ENCODE measurements at regions not wholly inside any gene's neighbourhood (a gene's known extent, or its start where the extent isn't known, plus 50 kb on each side); places are given as distances from the start of the nearest gene placed in this dataset.
A peak's percentile ranks its signal among the peaks of the same experiment; 100 is the strongest.
"Not testable (repeated sequence)": the region's sequence is repeated elsewhere in the genome, so short reads cannot be mapped to it uniquely, and the experiment has no call there.

- FAIRE-seq (no peak), DNase-seq (ENCODE audit: insufficient read length, low spot score) (no peak)
Measured at GRCh38 chr13:64540976-64541375, 2689.2 kb downstream of the PCDH9 start.

GRCh38 chr13:64540468-64540867 lies 2689.7 kb downstream of the PCDH9 start:
- DNase-seq (ENCODE audit: insufficient read length, low spot score) (no peak), FAIRE-seq (no peak)

- no peak for FAIRE-seq
- DNase-seq (ENCODE audit: insufficient read length, low spot score), result no peak
Measured at GRCh38 chr13:64538711-64539110, 2691.4 kb downstream of the PCDH9 start.

- no peak for DNase-seq (ENCODE audit: insufficient read length, low spot score)
- no peak for FAIRE-seq
Measured at GRCh38 chr13:64534302-64534701, 2695.8 kb downstream of the PCDH9 start.

GRCh38 chr13:64531400-64531799 lies 2698.7 kb downstream of the PCDH9 start:
- DNase-seq (ENCODE audit: insufficient read length, low spot score) (no peak), FAIRE-seq (no peak)

GRCh38 chr13:64529874-64530485 lies 2700.2 kb downstream of the PCDH9 start:
- DNase-seq (ENCODE audit: insufficient read length, low spot score), result no peak
- FAIRE-seq, result no peak

- FAIRE-seq (no peak), DNase-seq (ENCODE audit: insufficient read length, low spot score) (no peak)
Measured at GRCh38 chr13:64528838-64529237, 2701.3 kb downstream of the PCDH9 start.

GRCh38 chr13:64527561-64527960 lies 2702.6 kb downstream of the PCDH9 start:
- FAIRE-seq (no peak), DNase-seq (ENCODE audit: insufficient read length, low spot score) (no peak)

GRCh38 chr13:64525687-64526086 lies 2704.4 kb downstream of the PCDH9 start:
- no peak for DNase-seq (ENCODE audit: insufficient read length, low spot score)
- no peak for FAIRE-seq

- no peak for FAIRE-seq
Measured at GRCh38 chr13:64510747-64511146, 2719.4 kb downstream of the PCDH9 start.

GRCh38 chr13:64506246-64506645 lies 2723.9 kb downstream of the PCDH9 start:
- FAIRE-seq (no peak), DNase-seq (ENCODE audit: insufficient read length, low spot score) (no peak)

More at GRCh38 chr13:64510747-64511146, 2719.4 kb downstream of the PCDH9 start:
- no peak for DNase-seq (ENCODE audit: insufficient read length, low spot score)

- FAIRE-seq, result no peak
- DNase-seq (ENCODE audit: insufficient read length, low spot score), result no peak
Measured at GRCh38 chr13:64505336-64505910, 2724.7 kb downstream of the PCDH9 start.

GRCh38 chr13:64488731-64489130 lies 2741.4 kb downstream of the PCDH9 start:
- no peak for DNase-seq (ENCODE audit: insufficient read length, low spot score)
- FAIRE-seq, result no peak

GRCh38 chr13:64482373-64482772 lies 2747.8 kb downstream of the PCDH9 start:
- peak; percentile 1 for DNase-seq (ENCODE audit: insufficient read length, low spot score)
- no peak for FAIRE-seq

- FAIRE-seq, result no peak
- DNase-seq (ENCODE audit: insufficient read length, low spot score), result no peak
Measured at GRCh38 chr13:64480672-64481071, 2749.5 kb downstream of the PCDH9 start.

GRCh38 chr13:64480211-64480610 lies 2749.9 kb downstream of the PCDH9 start:
- FAIRE-seq (no peak), DNase-seq (ENCODE audit: insufficient read length, low spot score) (no peak)

- FAIRE-seq (no peak), DNase-seq (ENCODE audit: insufficient read length, low spot score) (no peak)
Measured at GRCh38 chr13:64477146-64477545, 2753.0 kb downstream of the PCDH9 start.

GRCh38 chr13:64476041-64476568 lies 2754.0 kb downstream of the PCDH9 start:
- FAIRE-seq; DNase-seq (ENCODE audit: insufficient read length, low spot score): not testable (repeated sequence)

GRCh38 chr13:64471916-64472315 lies 2758.2 kb downstream of the PCDH9 start:
- no peak for FAIRE-seq
- DNase-seq (ENCODE audit: insufficient read length, low spot score), result peak; percentile 17

- DNase-seq (ENCODE audit: insufficient read length, low spot score) (no peak), FAIRE-seq (no peak)
Measured at GRCh38 chr13:64470751-64471150, 2759.4 kb downstream of the PCDH9 start.

- FAIRE-seq, result no peak
- no peak for DNase-seq (ENCODE audit: insufficient read length, low spot score)
Measured at GRCh38 chr13:64459778-64460177, 2770.4 kb downstream of the PCDH9 start.

- FAIRE-seq (no peak), DNase-seq (ENCODE audit: insufficient read length, low spot score) (no peak)
Measured at GRCh38 chr13:64457976-64458375, 2772.2 kb downstream of the PCDH9 start.

Data from HTR-8/SVneo (cell line).